OCI-LY1 (cell line): ENCODE measurements at regions not wholly inside any gene's neighbourhood (a gene's known extent, or its start where the extent isn't known, plus 50 kb on each side); places are given as distances from the start of the nearest gene placed in this dataset.

Source experiments
- CTCF ChIP-seq: fragments of 200-600 bp; sonication (generic), shearing (Covaris generic); IDR thresholded peaks from 2 replicates; pipeline ENCODE4 v1.5.1; 2017; ENCODE audit warnings: mild to moderate bottlenecking, antibody characterized with exemption, low read length, moderate library complexity, mixed read lengths
- EZH2 ChIP-seq: fragments of 200-600 bp; sonication (generic), shearing (Covaris generic); IDR thresholded peaks from 2 replicates; pipeline ENCODE4 v1.8.0; 2017; ENCODE audit warnings: borderline replicate concordance, mixed run types, mild to moderate bottlenecking, antibody characterized with exemption, low read length, moderate library complexity, mixed read lengths

- no peak for TF ChIP-seq CTCF
- no peak for TF ChIP-seq EZH2
Observed at GRCh38 chr1:99086057-99086456, 81.4 kb upstream of the PLPPR5 start.
